HCEC 1CT (cell line): ENCODE measurements at regions not wholly inside any gene's neighbourhood (a gene's known extent, or its start where the extent isn't known, plus 50 kb on each side); places are given as distances from the start of the nearest gene placed in this dataset.
"Not testable (repeated sequence)": the region's sequence is repeated elsewhere in the genome, so short reads cannot be mapped to it uniquely, and the experiment has no call there.

Experiments used
- DNase-seq: peaks from one replicate; pipeline ENCODE4 v3.0.0-alpha.2; 2017

DNA sequence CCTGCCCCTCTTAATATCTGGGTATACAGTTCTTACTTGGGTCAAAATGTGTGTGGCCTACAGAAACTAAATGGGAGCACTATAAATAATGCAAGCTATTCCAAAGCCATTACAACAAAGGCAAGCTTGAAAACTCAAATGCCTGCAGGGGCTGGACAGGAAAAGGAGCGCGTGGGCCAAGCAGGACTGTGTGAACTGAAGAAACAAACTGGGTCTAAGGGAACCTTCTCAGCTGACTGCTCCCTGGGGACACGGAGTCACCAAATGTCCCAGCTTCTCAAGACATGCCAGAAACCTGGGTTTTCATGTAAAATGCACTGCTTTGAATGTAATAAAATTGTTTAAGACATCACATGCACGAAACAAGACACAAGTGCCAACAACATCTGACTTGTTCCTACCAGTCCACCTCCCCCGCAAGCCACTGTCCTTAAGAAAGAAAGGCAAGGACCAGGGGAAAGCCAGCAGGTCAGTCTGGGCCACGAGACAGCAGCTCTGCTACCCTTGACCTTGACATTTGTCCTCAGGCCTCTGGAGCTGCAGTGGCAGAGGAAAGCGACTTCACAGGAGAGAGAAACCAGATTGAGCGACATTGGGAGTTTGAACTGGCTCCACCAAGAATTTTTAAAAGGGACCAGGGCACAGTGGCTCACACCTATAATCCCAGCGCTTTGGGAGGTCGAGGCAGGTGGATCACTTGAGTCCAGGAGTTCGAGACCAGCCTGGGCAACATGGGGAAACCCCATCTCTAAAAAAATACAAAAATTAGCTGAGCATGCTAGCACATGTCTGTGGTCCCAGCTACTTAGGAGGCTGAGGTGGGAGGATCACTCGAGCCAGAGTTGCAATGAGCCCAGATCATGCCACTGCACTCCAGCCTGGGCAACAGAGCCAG lies 89.7 kb upstream of the SH3BP4 start:
- DNase-seq = no peak

DNA sequence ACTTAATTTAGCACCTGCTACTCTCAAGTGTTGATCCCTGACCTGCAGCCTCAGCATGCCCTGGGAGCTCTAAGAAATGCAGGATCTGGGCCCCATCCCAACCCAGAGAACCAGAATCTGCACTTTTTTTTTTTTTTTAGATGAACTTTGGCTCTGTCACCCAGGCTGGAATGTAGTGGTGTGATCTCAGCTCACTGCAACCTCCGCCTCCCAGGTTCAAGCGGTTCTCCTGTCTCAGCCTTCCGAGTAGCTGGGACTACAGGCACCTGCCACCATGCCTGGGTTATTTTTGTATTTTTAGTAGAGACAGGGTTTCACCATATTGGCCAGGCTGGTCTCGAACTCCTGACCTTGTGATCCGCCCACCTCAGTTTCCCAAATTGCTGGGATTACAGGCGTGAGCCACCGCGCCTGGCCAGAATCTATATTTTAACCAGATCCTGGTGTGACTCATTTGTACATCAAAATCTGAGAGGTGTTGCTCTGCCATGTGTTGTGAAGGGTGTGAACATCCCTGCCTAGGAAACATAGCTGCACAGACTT lies 92.4 kb upstream of the SH3BP4 start:
- not testable (repeated sequence) for DNase-seq

DNA sequence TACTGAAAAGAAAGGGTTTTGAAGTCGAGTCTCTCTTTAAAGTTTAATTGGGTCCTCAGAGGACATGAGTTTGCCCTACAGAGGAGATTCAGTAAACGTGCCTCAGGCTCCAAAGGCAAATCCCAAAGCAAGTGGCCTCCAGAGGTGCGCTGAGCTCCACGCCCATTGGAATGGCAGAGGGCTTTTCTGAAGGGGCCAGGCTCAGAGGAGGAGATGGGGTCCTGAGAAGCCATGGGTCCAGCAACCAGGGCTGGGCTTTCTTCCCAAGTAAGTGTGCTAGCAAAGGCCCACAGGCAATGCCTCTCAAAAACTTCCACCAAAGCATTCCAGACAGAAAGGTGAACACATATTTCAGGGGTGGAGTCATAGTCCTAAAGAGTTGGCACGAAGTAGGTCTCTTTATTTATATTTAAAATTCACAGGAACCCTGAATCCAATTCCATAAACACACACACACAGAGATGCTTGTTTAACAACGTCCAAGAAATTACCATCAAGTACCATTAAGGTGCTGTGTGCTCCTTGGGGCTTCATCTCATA lies 93.0 kb upstream of the SH3BP4 start:
- no peak for DNase-seq

DNA sequence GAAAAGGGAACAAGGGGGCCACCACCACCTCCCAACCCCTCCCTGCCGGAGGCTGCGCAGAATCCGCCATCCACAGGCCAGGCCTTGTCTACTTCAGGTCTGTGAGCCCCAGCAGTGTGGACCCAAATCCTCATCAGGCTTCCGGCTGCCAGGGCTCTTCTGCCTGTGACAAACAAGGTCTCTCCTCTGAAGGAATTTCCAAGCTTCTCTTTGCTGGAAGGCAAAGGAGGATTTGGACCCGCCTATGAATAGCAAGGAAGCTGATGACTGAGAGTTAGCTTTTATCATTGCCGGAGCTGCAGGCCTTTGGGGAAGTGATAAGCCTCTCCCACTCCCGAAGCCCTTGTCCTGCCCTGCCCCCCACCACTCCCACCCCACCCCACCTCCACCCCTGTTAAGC lies 93.7 kb upstream of the SH3BP4 start:
- no peak for DNase-seq

DNA sequence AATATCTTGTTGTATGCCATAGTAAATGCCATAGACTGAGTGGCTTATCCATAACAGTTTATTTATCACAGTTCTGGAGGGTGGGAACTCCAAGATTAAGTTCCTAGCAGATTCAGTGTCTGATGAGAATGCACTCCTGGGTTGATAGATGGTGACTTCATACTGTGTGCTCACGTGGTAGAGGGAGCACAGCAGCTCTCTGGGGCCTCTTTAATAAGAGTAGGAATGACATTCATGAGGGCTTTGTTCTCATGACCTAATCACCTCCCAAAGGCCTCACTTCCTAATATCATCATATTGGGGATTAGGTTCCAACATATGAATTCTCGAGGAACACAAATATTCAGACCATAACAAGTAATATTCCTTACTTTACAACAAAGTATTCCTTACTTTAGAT lies 98.1 kb upstream of the SH3BP4 start:
- DNase-seq = no peak

DNA sequence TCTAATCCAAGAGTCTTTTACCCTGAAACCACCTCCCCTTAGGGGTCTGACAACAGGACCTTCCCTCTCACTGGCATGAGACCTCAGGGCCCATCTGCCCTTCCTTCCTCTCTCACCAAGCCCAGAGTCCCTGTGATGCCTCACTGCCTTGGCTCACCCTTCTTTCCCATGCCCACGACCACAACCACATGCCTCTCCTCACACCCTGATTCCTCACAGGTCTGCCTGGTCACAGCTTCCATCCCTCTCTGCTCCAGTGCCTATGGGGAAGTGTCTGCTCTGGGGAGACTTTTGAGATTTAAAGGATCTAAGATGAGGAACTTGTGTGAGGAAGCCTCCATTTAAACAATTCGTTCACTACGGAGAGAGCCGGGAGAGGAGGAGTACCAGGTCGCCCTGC lies 98.9 kb upstream of the SH3BP4 start:
- DNase-seq = no peak

DNA sequence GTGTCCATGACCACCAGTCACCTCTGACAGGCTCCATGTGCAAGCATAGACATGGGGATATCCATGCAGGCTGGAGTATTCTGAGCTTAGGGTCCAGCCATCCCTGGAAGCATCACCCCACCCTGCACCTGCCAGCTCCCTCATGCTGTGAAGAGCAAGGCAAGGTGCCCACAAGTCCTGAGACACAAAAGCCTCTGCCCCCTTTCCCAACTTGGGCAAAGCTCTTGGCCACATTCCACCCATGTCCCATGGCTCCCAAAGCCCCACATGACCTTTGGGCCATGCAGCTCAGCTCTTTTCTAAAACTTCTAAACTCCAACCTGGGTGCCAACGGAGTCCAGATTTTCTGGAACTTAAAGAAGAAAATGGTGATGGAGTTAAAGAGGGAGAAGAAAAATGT lies 99.8 kb upstream of the SH3BP4 start:
- DNase-seq = no peak

DNA sequence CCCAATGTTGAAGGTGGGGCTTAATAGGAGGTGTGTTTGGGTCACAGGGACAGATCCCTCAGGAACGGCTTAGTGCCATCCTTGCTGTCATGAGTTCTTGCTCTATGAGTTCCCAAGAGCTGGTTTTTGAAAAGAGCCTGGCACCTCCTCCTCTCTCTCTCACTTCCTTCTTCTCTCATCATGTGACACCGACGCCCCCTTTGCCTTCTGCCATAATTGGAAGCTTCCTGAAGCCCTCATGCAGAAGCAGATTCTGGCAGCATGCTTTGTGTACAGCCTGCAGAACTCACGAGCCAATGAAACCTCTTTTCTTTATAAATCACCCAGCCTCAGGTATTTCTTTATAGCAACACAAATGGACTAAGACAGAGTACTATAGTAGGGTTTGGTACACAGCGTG lies 100.4 kb upstream of the SH3BP4 start:
- no peak for DNase-seq

DNA sequence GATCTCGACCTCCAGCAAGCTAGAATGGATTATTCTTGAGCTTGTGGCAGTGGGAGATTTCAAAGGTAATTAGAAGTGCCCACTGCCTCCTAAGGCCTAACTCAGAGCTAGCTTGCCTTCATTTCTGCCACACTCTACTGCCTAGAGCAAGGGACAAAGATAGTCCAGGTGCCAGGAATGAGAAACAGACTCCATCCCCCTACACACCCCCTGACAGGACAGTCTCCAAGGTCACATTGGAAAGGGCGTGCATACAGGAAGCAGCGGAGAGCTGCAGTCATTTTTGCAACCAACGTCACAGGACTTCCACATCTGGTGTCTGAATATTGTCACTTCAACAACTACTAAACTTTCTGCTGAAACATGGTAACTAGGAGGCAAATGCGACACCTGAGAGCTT lies 101.0 kb upstream of the SH3BP4 start:
- no peak for DNase-seq

DNA sequence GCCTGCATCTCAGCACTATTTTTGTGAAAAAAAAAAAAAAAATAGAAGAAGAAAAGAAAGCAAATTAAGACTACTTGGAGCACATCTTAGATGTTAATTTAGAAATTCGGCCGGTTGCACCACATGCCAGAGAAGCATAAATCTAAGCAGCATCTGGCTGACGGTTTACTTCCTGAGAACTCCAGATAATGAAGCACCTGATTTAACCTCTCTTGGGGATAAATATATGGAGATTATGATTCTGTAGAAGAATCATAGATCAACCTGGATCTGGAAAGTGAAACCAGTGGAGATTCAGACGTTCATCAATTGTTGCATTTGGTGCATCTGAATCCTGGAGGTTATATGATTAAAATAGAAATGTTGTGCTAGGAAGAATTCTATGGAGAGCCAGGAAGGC lies 102.1 kb upstream of the SH3BP4 start:
- no peak for DNase-seq

DNA sequence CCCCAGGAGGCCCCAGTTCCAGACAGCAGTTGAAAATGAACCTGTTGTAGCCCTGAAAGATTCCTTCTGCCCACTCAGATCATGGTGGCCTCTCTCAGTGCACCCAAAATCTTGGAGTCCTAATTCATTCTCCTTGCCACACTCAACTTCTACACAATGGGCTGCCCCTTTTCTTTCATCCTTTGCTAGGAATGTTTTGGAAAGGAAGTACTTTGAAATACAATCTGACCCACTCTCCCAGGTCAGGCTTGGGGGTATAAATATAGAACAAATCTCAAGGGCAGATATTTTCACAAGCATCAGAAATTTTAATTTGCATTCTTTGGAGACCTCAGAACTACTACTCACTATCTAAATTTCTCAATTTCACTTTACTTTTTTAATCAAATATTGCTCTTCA lies 103.2 kb upstream of the SH3BP4 start:
- no peak for DNase-seq

DNA sequence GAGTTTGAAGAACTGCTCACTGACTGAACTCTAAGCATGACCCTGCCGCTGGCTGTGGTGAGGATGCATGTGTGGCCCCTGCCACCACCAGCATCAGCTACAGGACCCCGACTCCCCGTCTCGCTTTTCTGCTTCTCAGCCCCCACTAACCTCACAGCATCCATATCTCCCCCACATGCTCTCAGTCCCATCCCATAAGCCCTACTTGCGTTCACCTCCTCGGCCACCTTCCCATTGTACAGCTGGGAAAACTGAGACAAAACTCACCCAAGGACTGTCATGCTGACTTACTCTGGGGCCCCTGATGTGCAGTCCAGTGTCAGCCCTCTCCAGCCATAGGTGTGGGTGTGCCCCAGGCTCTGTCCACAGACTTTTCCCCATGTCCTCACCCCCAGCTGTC lies 104.2 kb upstream of the SH3BP4 start:
- no peak for DNase-seq

DNA sequence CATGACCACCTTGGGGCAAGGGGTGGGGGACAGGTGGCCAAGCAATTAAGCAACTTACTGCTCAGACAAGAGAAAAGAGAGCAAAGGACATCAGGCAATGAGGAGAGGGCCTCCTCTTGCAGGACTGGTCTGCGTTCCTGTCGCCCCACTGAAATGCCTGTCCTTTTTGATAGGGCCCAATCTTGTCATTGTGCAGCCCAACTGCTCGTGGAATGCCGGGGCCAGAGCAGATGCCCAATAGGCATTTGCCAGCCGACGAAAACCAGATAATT lies 104.5 kb upstream of the SH3BP4 start:
- DNase-seq = no peak

DNA sequence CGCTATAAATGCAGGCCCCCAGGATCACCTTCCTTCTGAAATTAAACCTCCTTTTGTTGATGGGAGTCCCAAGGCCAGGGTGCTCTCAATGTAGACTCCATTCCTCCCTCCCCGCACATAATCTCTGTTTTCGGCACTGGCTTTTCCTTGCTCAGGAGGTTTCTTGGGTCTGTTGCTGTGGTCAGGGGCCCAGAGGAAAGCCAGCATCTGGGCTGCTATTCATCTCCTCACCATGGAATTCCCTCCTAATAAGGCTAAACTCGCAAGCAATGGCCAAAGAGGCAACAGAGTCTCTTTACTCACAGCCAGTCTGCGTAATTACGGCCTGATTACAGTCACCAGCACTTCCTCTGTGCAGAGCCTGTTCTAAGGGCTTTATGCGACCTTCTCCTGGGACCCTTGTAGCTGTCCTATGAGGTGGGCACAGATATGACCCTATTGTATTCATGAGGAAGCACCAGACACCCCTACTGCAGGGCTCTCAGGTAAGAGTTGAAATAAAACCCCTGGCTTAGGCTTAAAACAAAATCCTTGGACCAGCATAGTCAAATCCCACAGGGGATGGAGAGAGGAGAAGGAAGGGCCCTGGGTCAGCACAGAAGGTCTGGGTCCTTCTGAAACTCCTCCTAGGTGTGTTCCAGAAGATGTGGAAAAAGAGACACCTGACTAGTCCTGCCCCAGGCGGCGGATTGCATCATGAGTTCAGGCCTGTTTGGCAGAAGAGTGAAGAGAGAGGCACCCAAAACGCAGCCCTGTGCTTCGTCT lies 105.0 kb upstream of the SH3BP4 start:
- no peak for DNase-seq

DNA sequence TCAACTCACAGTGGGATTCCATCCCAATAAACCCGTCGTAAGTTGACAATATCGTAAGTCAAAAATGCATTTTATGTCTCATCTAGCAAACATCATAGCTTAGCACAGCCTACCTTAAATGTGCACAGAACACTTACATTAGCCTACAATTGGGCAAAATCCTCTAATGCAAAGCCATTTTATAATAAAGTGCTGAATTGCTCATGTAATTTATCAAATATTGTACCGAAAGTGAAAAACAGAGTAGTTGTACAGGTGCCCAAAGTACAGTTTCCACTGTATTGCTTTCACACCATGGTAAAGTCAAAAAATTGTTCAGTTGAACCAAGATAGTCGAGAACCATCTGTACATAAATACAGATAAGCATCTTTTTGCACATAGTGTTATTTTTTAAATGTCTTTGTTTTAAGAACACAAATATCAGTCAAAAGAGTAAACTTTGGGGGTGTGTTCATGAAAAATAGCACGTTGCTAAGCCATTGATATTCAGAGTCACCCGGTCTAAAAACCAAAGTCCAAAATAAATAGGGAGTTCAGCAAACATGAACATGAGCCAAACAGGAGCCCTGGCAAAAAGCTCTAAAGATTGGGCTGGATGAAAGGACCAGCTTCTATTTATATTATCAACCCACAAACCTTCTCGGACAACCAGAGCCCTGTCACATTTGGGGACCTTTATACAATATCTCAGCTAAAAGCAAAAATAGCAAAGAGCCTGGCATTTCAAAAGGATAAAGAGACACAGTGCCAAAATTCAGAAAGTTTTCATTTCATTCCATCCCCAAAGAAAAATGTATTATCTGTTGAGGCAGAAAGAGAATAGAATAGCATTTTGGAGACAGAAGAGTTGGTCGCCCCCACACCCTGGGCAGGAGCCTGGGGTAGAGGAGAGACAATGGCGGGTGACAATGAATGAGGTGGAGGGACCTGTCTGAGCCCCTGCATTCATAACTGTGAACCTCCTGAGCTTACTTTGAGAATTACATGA lies 105.9 kb upstream of the SH3BP4 start:
- no peak for DNase-seq

DNA sequence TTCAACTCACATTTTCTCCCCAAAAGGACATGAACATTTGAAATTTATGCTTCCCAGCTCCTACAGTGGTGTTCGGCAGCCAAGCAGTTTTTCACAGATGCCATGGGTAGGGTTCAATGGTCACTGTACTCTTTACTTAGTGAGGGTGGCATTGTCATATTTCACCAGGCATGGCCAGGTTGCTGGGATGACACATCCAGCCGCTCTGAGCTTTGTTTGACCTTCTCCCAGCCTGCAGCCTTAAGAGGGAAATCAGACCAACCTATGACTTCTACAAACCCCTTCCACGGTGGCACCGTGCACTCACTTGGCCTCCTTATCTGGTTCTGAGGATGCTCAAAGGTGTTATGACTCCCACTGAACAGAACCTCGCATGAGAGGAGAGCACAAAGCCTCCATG lies 108.4 kb upstream of the SH3BP4 start:
- DNase-seq = no peak

DNA sequence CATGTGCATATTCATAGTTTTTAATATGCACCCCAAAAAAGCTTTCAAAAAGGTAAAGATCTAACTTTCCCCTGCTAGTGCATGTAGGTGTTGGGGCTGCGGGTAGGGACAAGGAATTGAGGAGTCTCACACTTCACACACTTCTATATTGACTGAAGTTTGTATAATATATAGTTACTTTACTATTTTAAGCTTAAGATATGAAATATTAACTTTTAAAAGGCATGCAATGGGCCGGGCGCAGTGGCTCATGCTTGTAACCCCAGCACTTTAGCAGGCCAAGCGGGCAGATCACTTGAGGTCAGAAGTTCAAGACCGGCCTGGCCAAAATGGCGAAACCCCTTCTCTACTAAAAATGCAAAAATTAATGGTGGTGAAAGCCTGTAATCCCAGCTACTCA lies 109.1 kb upstream of the SH3BP4 start:
- DNase-seq = no peak

DNA sequence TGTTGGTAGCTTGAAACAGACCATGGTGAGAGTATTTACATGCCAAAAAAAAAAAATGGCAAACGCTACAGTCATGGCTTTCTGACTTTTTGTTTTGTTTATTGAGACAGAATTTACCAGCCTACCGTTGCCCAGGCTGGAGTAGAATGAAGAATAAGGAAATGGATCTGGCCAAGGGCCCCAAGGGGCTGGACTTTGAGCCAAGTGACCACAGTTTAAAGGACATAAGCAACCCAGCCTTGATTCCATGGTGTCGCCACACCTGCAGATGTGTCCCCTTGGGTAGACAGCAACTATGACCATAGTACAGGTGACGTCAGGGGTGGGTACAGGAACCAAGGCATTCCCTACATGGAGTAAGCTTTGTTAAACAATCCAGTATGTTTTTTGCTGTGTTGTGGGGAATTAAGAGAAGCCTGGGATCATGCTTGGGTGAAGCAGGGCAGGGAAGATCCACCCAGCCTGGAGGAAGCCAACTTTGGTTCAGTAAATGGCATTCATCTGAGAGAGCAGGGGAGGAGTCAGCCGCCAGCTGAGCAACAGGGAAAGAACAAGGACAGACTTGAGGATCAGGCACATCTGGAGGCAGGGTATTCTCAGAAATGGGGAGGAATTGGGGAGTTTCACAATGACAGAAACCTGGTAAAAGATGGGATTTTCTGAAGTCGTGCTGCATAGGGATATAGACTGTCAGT lies 110.3 kb upstream of the SH3BP4 start:
- DNase-seq = no peak

DNA sequence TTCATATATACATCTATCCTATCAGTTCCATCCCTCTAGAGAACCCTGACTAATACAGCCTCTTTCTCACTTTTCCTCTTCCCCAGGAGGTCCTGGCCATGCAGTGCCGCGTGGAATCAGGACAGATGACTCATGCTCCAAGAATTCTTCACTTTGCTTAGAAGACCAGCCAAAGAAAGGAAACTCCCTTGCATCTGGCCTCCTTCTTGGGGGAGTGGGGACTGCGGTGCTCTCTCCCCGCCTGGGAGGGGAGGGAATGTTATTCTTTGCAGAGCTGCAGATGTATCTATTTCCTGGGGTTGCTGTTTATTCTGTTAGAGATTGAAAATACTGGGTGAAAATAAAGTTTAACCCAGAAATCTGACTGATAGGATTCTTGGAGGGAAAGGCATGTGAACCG lies 111.5 kb upstream of the SH3BP4 start:
- peak; percentile 83 for DNase-seq

DNA sequence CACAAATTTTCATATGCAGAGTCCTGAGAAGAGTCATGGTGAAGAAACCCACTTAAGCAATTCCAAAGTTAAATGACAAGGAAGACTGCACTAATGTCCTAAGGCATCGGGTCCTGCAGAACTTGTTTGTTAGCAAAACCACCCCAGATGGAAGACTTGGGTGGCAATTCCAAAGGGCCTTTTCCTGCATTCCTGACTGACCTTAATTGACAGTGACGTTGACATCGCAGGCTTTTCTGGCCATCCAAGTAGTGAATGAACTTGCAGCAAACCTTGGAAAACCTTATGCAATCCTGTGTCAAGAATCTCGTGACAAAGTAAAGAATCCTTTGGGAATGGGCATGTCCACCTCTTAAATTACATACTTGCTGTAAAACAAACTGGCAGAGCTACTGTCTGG lies 112.5 kb upstream of the SH3BP4 start:
- DNase-seq = no peak

DNA sequence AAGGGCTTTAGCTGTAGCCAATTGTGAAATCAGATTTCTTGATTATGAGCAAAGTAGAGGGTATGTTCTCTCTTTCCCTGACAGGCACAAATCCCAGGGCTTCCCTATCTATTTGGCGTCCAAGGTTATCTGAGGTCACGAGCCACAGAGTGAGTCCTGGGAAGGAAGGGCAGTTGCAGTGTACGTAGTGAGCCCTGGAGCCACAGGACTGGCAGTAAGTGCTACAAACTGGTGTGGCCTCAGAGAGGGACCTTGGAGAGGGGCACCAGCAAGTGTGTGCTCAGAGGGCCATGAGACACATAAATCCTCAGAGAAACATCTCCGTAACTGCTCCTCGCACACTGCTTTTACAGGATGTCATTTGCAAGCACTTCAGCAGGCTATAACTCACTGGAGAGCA lies 115.5 kb upstream of the SH3BP4 start:
- DNase-seq = no peak

DNA sequence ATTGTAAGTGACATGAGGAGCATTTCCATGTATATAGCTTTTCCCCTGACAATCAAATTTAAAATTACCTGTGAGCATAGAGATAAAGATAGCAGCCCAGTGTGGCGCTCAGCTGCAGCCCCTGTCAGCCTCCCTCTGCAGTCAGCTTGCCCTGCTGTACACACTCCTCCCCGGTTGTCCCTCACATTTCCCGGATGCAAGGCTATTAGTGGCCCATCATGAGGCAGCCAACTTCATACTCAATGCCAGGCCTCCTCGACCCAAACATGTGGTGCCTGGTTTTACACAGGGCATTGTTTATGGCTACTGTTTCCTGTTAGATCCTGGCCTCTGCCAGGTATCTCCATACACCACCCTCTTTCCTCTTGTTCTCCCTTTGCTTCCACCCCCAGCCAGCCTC lies 116.1 kb upstream of the SH3BP4 start:
- no peak for DNase-seq
